SHP77 treated with DMSO at 0.1 percent for 48 hours (cell line): ENCODE measurements at regions not wholly inside any gene's neighbourhood (a gene's known extent, or its start where the extent isn't known, plus 50 kb on each side); places are given as distances from the start of the nearest gene placed in this dataset.
"Not testable (repeated sequence)": the region's sequence is repeated elsewhere in the genome, so short reads cannot be mapped to it uniquely, and the experiment has no call there.

ENCODE experiments used
- DNase-seq: peaks from one replicate; lab custom pipeline; 2025; lab: John Stamatoyannopoulos, UW

DNA sequence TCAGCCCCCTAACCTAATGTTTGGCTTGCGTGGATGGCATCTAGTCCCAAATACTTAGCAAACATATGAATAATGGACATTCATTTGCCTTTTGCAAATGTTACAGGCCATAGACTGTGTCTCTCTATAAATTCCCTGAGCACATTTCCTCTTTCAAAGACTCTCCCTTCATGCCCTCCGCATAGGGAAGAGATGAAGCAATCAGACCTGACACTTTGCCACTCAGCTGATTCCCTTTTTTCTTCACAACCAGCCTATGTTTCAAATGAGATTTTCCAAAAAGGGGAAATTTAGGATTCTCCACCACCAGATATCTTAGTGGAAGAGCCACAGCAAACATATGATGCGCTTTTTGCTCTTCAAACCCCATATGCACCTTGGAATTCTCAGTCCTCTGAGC is 453.7 kb downstream of the STK39 start:
- no peak for DNase-seq

DNA sequence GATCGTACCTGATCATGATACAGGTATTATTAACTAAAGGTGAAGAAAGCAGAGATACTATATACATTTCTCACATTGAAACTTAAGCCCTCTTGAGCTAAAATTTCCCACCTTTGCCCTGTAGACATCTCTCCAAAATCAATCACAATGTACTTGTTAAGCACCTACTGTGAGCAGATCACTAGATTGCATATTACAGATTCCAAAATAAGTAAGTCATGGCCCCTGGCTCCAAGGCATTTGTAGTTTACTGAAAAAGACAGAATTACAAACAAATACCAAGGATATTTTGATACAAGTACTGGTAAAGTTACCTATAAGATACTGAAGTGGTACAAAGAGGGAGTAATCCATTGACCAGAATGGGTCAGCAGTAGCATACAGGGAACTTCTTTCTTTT is 455.3 kb downstream of the STK39 start:
- DNase-seq, result no peak

DNA sequence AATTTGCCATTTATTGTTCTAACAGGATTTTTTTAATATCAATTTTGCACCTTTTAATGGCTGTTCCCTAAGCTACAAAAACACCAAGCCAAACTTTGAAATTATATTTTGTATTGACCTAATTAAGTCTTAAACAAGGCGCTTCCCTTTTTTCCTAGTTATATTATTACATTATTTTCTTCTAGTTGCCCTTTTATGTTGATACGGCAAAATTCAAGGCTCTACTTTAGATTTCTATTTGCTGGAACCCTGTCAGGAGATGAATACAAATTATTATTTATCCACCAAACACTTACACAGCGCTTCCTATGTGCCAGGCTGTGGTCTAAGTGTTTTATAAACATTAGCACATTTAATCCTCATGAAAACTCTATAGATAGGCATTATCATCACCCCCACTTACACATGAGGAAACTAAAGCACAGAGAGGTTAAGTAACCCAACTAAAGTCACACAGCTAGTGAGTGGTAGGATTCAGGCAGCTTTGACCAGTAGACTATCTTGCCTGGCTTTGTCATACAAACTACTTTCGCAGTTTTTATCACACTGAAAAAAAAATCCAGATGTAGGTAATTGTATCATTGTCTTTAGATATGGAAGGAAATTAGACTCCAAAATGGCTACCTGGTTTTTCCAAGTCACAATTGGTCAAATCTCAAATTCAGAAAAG is 456.5 kb downstream of the STK39 start:
- no peak for DNase-seq

DNA sequence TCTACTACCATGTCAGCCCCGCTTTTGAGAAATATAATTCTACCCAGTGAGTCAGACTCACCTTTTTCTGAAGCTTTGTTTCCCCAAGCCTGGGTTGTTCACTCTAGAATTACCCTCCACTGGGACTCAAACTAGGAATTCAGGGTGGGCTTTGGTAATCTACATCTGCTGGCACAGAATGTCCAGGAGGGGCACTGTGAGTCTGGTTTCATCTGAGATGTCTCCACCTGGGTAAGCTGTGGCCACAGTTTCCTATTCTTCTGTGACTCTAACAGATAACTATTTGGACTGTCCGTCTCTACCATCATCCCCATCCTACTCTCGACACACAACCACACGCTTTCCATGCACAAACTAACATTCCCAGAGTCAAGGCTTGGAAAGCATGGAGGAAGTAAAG is 457.2 kb downstream of the STK39 start:
- DNase-seq, result no peak

DNA sequence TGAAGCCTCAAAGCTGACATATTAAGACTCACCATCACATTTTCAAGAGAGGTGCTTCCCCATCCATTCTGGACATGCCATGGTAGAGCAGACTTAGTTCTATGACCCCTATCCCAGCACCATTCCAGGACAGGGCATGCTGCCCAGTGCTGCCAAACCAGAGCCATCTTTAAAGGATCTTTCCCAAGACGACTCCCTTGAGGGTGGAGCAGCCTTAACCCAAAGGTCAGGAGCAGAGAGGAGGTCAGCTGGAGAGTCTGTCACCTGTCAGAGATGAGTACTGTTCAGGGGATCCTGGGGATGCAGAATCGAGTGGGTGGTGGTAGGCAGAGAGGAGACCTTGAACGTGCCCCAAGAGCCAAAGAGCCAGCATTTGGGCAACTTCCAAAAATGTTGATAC is 459.8 kb downstream of the STK39 start:
- DNase-seq, result no peak

DNA sequence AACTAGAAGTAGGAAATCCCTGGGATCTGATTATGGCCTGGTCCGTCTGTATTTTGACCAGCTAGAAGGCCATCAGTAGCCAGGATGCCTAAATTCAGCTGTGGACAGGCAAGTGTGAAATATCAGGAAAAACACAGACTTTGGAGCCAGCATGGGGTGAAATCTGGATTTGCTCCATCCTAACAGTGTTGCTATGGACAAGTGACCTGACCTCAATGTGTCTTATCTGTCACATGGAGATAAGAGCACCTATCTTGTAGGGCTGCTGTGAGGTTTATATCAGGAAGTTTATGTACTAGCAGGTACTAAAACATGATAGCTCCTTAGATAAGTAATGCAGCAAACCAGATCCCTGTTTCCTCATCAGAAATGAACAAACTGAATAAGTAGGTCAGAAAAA is 460.4 kb downstream of the STK39 start:
- no peak for DNase-seq

DNA sequence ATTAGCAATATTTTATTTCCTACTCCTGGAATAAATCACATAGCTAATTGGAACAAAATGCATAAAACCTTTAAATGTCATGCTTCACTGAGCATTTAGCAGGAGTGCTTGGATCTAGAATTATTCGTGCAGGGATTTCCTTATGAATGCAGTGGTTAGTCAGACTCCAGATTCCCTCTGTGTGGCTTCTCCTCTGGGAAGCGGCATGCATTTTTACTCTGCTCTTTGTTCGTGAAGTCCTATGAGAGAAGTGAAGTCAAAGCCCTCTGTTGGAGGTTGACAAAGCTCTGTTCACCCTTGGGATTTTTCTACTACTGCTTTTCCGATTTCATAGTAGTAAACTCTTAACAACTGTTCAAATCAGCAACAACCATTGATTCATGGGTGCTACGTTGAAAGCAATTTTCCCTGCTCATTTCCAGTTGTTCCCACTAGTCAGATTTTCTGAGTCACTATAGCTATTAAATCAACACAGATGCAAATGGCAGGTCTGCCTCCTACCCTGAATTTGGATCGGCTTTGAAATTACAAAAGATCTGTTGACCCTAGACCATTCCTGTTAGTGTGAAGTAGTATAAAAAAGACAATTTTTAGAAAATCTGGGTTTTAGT is 461.7 kb downstream of the STK39 start:
- no peak for DNase-seq

DNA sequence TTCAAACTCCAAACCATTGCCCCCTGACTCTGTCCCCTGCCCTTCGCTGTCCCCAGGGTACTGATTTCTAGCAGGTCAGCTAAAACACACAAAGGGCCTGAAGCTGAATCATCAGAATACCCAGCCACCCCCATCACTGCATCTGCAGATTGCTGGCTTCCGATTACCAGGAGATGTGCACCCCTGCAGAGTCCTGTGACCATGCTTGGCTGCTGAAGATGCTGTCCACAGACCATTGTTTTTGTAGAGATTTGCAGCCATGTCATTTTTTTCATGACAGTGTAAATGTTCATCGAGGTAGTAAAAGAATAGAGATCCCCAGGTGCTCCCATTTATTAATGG is 463.3 kb downstream of the STK39 start:
- no peak for DNase-seq

DNA sequence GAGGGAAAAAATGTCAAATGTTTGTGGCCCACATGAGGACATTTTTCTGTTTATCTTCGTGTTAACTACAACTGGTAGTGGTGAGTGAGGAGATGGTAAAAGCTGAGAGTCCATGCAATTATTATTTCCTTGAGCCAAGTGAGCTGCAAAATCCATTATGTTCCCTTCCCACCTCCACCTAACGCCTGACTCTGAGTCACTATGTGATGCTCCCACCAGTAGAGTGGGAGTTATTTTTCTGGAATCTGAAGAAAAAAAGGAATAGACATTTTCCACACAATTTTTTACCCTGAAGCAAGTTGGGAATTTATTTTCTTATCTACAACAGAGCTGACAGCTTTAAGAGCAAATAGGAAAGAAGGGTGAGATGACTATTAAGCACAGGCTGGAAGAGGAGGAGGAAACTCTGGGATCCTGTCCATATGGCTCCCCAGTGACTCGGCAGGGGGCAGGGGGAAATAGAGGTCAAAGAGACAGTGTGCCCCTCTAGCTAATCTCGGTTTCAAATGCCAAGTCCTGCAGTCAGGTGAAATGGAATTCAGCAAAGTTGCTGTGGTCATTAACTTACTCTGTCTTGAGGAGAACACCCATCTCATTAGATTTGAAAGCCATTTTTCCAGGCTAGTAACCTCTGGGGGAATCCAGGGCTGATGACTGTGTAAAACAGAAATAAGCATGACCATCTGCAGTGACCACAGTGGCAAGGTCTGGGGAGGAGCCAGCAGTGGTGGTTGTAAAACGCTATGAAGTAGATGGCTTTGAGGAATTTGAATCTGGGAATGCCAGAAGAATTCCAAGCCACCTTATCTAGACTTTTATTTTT is 463.9 kb downstream of the STK39 start:
- DNase-seq, result no peak

DNA sequence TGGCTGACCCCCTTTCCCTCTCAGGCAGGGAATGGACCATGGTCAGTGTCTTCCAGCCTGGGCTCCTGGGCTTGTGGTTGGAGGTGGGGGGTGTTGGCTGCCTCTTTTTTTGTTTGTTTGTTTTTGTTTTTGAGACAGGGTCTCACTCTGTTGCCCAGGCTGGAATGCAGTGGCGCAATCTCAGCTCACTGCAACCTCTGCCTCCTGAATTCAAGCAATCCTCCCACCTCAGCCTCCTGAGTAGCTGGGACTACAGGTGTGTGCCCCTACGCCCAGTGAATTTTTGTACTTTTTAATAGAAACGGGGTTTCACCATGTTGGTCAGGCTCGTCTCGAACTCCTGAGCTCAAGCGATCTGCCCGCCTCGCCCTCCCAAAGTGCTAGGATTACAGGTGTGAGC is 465.8 kb downstream of the STK39 start:
- not testable (repeated sequence) for DNase-seq

DNA sequence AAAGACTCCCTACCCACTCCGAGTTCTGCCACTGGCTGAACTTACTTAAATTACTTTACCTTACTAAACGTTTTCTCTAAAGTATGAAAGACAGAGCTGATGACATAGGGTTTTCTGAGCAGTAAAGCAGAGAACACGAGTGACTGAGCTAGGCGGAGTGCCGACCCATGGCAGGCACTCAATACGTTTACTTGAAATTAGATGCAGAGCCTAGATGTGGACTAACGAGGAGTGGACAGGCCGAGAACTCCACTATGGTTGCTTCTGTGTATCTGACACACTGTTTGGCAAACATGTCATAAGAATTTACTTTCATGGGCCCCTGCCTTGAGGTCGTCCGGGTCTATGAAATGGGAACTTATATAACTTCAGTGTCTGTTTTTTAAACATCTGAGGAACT is 471.0 kb downstream of the STK39 start:
- DNase-seq, result no peak

DNA sequence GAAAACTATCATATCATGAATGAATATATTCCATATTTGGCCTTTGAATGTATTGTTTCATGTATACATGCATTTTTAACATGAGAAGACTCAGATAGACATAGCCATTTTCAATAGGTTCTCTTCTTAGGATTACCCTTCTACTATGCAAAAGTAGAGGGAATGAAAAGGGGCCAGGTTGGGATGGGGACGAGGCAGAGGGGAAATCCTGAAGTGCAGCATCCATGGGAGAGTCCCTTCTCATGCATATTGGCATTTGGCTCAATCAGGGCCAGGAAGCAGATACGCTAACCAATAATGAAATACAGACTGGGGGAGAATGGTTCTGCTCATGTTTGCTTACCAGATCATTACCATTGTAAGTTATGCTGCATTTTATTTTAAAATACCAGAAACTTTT is 475.8 kb downstream of the STK39 start:
- DNase-seq, result no peak

DNA sequence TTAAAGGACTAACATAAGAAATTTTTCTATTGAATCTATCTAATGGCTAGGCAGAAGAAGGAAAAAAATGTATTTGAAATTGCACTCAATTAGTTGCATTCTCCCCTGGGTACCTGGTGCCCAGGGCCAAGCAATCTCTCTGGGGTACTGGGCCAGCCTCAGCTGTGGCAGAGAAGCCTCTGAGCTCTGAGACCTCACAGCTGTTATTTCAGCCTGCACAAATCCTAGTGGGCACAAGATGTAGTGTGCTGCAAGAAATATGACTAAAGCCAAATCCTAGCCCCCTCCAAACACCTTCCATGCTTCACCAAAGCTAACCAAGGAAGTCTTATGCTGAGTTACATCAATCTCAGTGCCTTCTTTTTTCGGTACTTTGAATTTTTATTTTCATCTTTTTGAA is 478.4 kb downstream of the STK39 start:
- DNase-seq, result no peak

DNA sequence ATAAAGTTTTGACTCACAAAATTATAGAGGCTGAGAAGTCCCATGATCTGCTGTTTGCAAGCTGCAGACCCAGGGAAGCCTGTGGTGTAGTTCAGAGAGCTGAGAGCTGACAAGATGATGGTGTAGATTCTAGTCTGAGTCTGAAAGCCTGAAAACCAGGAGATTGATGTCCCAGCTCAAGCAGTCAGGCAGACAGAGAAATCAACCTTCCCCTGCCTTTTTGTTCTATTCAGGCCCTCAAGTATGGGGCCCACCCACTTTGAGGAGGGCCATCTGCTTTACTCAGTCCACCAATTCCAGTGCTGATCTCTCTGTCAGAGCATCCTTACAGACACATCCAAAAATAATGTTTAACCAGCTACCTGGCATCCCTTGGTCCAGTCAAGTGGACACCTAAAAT is 479.6 kb downstream of the STK39 start:
- DNase-seq, result no peak

DNA sequence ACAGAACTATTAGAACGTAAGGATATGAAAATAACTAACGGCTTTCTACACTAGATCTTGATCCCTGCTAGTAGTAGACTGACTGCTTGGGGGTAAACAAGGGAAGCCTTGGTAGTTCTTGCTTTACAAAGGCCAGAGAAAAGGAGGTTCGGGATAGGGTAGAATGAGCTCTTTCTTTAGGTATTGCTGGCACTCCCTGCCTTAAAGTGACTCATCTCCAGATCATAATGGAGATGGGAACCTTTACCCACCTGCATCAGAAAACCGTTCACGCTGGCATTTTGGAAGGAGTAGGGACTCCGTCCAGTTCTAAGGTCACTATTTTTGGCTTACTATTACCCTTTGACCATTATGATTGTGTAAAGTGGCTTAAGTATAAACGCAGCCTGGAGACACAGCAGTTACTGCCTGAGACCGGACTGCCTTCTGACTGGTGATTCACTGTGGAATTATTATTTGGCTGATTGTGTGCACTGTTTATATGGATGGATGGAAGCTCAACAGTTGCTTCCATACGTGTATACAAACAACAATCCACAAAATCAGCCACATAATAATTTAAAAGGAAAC is 482.5 kb downstream of the STK39 start:
- no peak for DNase-seq

DNA sequence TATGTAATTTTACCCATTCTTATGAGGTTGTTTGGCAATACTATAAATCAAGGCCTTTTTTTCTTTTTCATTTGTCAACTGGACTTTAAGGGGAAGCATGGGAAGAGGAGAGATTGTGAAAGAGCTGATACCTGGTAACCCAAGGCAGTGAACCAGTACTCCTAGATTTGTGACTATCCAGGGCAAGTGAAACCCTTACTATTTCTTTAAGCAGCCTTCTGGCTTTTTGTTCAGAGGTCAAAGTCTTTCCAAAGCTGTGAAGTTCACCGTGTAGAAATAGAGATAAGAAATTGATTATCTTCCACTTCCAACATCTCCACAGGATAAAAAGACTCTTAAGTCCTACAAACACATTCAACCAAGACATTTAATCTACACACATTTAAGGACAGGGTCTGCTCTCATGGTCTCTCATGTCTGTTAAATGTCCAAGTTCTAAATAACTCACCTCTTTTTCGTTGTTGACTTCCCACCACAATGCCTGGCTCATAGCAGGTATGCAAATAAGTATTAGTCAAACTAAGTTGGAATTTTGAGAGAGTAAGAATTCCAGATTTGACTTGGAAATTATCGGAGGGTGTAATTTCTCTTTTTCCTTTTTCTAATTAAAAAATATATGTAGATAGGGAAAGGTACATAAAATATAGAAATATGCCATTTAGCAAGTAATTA is 485.8 kb downstream of the STK39 start:
- no peak for DNase-seq

DNA sequence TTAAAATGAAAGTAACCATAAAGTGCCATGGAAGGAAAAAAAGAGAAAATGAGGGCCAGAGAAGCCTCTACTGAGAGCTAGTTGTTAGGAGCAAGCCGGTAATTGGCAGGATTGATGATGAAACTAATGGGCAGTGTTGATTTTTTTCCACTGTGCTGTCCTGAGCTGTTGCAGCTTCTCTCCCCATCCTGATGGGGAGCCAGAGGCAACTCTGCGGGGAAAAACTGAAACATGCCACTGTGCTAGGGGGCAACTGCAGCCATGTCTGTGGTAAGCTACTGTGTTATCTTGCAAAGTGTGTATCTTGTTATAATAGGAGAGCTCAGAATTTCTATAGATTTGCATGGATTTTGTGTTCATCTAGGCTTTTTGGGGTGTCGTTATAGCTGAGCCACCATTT is 487.9 kb downstream of the STK39 start:
- no peak for DNase-seq

DNA sequence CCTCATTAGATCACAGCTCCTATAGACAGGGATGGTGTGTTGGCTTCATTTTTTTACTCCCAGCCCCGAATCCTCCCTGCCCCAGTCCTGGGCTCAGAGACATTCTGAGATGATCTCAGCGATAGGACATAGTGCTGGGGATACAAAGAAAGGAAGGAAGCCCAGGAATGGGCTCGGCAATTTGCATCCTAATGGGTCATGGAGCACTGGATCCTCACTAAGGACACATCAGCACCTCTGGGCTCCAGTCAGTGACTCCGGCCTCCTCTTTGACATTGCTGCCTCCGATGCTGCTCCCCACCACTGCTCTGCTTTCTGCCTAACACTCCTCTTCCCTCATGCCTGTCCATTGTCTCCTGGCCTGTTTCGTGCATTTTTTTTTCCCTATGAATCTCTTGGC is 489.1 kb downstream of the STK39 start:
- no peak for DNase-seq

DNA sequence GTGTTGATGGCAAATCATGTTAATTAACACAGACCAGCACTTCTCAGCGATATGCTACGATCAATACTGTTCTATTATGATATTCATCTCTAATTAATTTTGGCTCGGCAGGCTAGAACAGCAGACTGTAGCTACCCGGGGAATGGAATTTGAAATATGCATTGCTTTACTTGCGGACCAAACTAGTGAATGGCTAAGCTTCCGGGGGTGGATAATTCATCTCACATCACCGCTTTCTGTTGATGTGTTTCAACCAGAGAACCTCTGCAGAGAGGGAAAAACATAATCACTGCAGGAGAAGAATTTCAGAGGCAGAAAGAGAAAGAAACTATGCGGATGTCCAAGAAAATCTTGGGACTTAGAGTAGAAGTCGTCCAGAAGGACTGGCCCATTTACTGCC is 490.9 kb downstream of the STK39 start:
- no peak for DNase-seq

DNA sequence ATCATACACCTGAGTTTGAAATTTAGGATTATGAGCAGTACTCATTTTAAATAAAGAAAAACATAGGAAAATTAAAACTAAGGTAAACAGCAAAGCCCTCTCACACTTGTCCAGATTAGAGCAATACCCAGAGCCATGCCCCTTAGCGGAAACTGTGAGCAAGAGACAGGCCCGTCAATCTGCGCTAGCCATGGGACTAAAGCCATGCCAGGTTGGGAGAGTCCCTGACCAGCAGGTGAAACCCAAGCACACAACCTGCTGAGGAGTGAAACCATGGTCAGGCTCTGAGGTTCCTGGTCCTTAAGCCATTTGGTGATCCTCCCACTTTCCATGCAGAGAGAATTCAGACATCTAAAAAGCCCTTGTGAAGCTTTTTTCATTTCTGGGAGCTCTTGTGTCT is 494.3 kb downstream of the STK39 start:
- no peak for DNase-seq

DNA sequence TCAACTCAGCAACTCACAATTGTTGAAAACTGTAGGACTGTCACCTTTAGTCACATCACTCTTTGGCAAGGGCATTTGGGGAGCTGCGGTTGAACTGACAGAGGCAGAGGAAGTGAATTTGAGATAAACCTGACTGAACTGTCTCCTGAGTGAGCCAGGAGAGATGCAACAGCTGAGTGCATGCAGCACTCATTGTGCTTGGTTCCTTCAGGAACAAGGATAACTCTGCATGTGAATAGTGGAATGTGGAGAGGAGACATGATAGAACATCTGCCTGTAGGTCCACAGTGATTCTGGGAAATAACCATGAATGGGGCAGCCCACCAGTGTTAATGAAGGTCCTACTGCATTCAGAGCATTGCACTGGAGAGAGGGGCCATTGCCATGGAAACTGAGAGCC is 494.7 kb downstream of the STK39 start:
- no peak for DNase-seq

DNA sequence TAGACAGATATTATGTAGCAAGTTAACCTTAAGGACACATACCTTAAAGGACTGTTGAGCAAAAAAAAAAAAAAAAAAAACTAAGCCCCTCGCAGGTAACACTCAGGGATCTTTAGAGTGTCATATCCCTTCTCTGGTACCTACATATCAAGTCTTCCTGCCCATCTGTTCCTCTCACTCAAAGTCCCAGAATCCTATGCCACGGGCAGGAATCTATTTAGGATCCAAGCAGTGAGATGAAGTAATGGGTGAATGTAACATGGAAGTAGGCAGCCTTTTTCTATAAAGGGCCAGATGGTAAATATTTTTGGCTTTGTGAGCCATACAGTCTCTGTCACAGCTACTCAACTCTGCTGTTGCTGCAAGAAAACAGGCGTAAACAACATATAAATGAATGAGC is 496.7 kb downstream of the STK39 start:
- no peak for DNase-seq

DNA sequence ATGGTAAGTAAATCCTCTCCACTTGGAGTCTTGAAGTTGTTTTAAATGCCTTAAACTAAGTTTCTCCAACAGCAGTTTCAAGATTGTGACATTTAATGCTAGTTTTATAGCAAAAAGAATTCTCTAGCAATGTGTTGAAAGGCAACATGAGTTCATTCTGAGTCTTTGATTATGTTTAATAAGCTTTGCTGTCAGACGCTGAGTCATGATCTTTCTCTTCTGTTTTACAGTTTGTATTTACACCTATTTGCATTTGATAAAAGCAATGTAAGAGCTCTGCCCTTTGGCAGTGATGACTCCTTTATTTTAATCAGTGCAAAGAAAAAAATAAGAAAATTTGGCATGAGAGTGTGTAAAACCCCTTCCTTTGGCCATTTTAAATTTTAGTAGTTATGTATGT is 497.7 kb downstream of the STK39 start:
- DNase-seq, result no peak
